ENCODE measurements at regions not wholly inside any gene's neighbourhood (a gene's known extent, or its start where the extent isn't known, plus 50 kb on each side); places are given as distances from the start of the nearest gene placed in this dataset.

DNA sequence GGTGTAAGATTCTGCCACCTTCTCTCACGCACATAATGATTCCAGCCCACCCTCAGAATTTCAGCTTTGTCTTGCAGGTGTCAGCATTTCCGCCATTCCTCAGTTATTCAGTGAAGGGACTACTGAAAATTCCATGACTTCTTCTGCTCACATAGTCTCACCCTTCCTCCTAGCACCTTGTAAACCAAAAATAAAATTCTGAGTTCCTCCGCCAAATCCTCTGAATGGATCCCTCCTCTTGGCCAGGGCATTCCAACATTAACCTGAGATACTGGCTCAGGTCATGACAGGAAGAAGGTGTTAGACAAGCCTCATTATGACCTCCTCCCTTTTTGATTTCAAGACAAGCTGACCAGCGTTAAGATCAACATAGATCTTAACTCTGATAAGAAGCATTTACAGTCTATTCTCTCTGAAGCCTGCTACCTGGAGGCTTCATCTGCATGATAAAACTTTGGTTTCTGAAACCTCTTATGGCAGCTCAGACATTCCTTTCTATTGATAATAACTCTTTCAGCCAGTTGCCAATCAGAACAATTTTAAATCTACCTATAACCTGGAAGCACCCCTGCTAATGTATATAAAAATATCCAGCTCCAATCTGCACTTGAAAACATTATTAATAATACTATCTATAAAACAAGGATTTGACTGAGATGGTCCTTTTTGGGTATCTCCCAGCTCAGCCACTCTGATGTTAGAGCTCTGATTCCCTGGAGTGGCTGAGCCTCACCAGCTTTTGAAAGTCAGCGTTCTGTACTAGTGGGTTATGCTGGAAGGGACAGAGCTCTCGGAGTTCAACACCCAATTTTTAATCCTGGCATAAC is 136.4 kb upstream of the APCDD1 start:
- DNase-seq: no peak
- Histone ChIP-seq H3K27ac (no peak overlapping the region), H3K4me2 (no peak overlapping the region), H2AFZ (no peak overlapping the region), H3K4me1 (replicated peaks; ENCODE audit: insufficient read depth) (no peaks in the 10 kb centered on the region), H3K4me3 (no peak overlapping the region), H3K79me2 (ENCODE audit: low read depth) (no peaks in the 10 kb centered on the region), H3F3A (ENCODE audit: insufficient read depth, low read depth) (no peaks in the 10 kb centered on the region), H3K27me3 (ENCODE audit: insufficient read depth, low read depth) (no peaks in the 10 kb centered on the region), H3K36me3 (ENCODE audit: low read depth) (no peaks in the 10 kb centered on the region), H4K20me1 (ENCODE audit: insufficient read depth) (no peaks in the 10 kb centered on the region), H3K9me3 (ENCODE audit: insufficient read depth, low read depth) (no peaks in the 10 kb centered on the region), H3K9me2 (ENCODE audit: insufficient read depth) (no peaks in the 10 kb centered on the region)
- ChIA-PET CTCF (no interaction called here), POLR2A (ENCODE audit: unreplicated experiment) (no interaction called here)
- intact Hi-C loops (cut with micrococcal nuclease; ENCODE audit: unreplicated experiment): no loop called here
- BruUV-seq (replicated peaks): no TSS peak
- TF ChIP-seq EZH2 (IDR thresholded peaks at IDR 0.05; ENCODE audit: low read depth): no peak

- Histone ChIP-seq H3K9me2 (ENCODE audit: insufficient read depth) (no peaks in the 10 kb centered on the region), H3K79me2 (ENCODE audit: low read depth) (no peaks in the 10 kb centered on the region), H3K36me3 (ENCODE audit: low read depth) (no peaks in the 10 kb centered on the region), H3F3A (ENCODE audit: insufficient read depth, low read depth) (no peaks in the 10 kb centered on the region), H3K27ac (no peak overlapping the region), H3K9me3 (ENCODE audit: insufficient read depth, low read depth) (no peaks in the 10 kb centered on the region), H3K4me2 (no peak overlapping the region), H3K4me1 (replicated peaks; ENCODE audit: insufficient read depth) (no peaks in the 10 kb centered on the region), H4K20me1 (ENCODE audit: insufficient read depth) (no peaks in the 10 kb centered on the region), H3K27me3 (ENCODE audit: insufficient read depth, low read depth) (no peaks in the 10 kb centered on the region), H2AFZ (no peak overlapping the region), H3K4me3 (no peak overlapping the region)
- no peak for TF ChIP-seq CTCF (conservative IDR thresholded peaks at IDR 0.05)
- no peak for TF ChIP-seq EZH2 (IDR thresholded peaks at IDR 0.05; ENCODE audit: low read depth)
- CTCF ChIA-PET: no interaction called here
- BruUV-seq (replicated peaks): no TSS peak
- DNase-seq: no peak
- intact Hi-C loops (cut with micrococcal nuclease; ENCODE audit: unreplicated experiment): no loop called here
- POLR2A ChIA-PET (ENCODE audit: unreplicated experiment): no interaction called here
Measured at GRCh38 chr18:10318691-10318970, 135.8 kb upstream of the APCDD1 start.

DNA sequence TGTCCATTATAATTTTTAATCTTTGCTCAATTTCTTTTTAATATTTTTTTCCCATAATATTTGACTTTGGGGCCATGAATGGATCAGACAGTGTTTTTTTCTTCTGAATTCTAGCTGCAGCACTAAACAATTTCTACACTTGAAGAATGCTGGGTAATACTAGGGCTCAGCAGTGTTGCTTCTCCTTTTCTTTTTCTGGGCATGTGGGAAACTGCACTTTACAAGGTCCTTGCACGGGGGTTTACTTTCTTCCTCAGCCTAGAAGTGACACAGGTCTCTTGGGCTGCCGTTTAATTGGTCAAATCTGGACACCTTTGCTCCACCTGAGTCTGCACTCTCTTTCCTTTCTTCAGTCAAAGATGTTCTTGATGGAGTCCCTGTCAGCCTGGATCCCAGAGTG is 135.4 kb upstream of the APCDD1 start:
- no peak for TF ChIP-seq CTCF (conservative IDR thresholded peaks at IDR 0.05)
- TF ChIP-seq EZH2 (IDR thresholded peaks at IDR 0.05; ENCODE audit: low read depth): no peak
- no peaks in the 10 kb centered on the region for H3K4me1 ChIP-seq (replicated peaks; ENCODE audit: insufficient read depth)
- no peaks in the 10 kb centered on the region; the same call in 1 of the 2 replicates for H4K20me1 ChIP-seq (ENCODE audit: insufficient read depth)
- no peaks in the 10 kb centered on the region for H3K9me3 ChIP-seq (ENCODE audit: insufficient read depth, low read depth)
- intact Hi-C loops (cut with micrococcal nuclease; ENCODE audit: unreplicated experiment): no loop called here
- no peaks in the 10 kb centered on the region for H3K36me3 ChIP-seq (ENCODE audit: low read depth)
- H3K27me3 ChIP-seq (ENCODE audit: insufficient read depth, low read depth): no peaks in the 10 kb centered on the region
- no peak overlapping the region for H3K4me3 ChIP-seq
- H3K4me2 ChIP-seq: no peak overlapping the region
- H3K27ac ChIP-seq: no peak overlapping the region
- no TSS peak for BruUV-seq (replicated peaks)
- ChIA-PET POLR2A (ENCODE audit: unreplicated experiment) (no interaction called here), CTCF (no interaction called here)
- no peaks in the 10 kb centered on the region for H3K79me2 ChIP-seq (ENCODE audit: low read depth)
- no peaks in the 10 kb centered on the region for H3K9me2 ChIP-seq (ENCODE audit: insufficient read depth)
- no peak for DNase-seq
- H2AFZ ChIP-seq: no peak overlapping the region
- no peaks in the 10 kb centered on the region for H3F3A ChIP-seq (ENCODE audit: insufficient read depth, low read depth)
